HepG2 (cell line): ENCODE measurements at regions not wholly inside any gene's neighbourhood (a gene's known extent, or its start where the extent isn't known, plus 50 kb on each side); places are given as distances from the start of the nearest gene placed in this dataset.

Source experiments
- DDIT3 ChIP-seq: sonication (generic); formaldehyde crosslinking; IDR thresholded peaks from 2 replicates; pipeline ENCODE4 v1.4.0; 2020; ENCODE audit warnings: mild to moderate bottlenecking, missing genetic modification reagents
- MAX ChIP-seq: IDR thresholded peaks from 2 replicates; pipeline ENCODE4 v1.6.1; 2012; ENCODE audit warnings: inconsistent platforms
- RBM22 ChIP-seq: fragments of 200-400 bp; formaldehyde crosslinking; optimal IDR thresholded peaks from 2 replicates; pipeline ENCODE3; 2017; ENCODE audit warnings: mild to moderate bottlenecking, low read length, moderate library complexity
- RELA ChIP-seq: sonication (generic); formaldehyde crosslinking; IDR thresholded peaks from 2 replicates; pipeline ENCODE4 v1.4.0; 2020; ENCODE audit warnings: missing genetic modification reagents
- SP1 ChIP-seq, 2 experiments: fragments of 450-650 bp in 1 of 2; sonication (generic) in 1 of 2; formaldehyde crosslinking in 1 of 2; IDR thresholded peaks; 2 replicates each; pipeline versions ENCODE4 v1.4.0 to v1.6.1; 2016 to 2020; ENCODE audit warnings: missing genetic modification reagents in 1 of 2
- ZBTB44 ChIP-seq: sonication (generic); formaldehyde crosslinking; IDR thresholded peaks from 2 replicates; pipeline ENCODE4 v1.4.0; 2020; ENCODE audit warnings: missing genetic modification reagents
- ZFAT ChIP-seq: sonication (generic); formaldehyde crosslinking; conservative IDR thresholded peaks from 2 replicates; pipeline ENCODE4 v1.8.1; 2023; ENCODE audit warnings: missing genetic modification reagents, inconsistent platforms
- ZNF615 ChIP-seq: sonication (generic); formaldehyde crosslinking; IDR thresholded peaks from 2 replicates; pipeline ENCODE4 v1.5.0; 2020; ENCODE audit warnings: mild to moderate bottlenecking, missing genetic modification reagents, borderline replicate concordance
- ZNF800 ChIP-seq: sonication (generic); formaldehyde crosslinking; IDR thresholded peaks from 2 replicates; pipeline ENCODE4 v1.4.0; 2020; ENCODE audit warnings: missing genetic modification reagents
- ZSCAN21 ChIP-seq: sonication (generic); formaldehyde crosslinking; IDR thresholded peaks from 2 replicates; pipeline ENCODE4 v1.8.0; 2022; ENCODE audit warnings: mild to moderate bottlenecking, missing genetic modification reagents, moderate library complexity, borderline replicate concordance
- TF ChIP-seq, protein P1 (sequence below): sonication (generic); formaldehyde crosslinking; IDR thresholded peaks from 2 replicates; pipeline ENCODE4 v1.4.0; 2020; ENCODE audit warnings: missing genetic modification reagents, borderline replicate concordance
- TF ChIP-seq, protein P2 (sequence below): sonication (generic); formaldehyde crosslinking; IDR thresholded peaks from 2 replicates; pipeline ENCODE4 v1.5.0; 2020; ENCODE audit warnings: mild to moderate bottlenecking, missing genetic modification reagents, moderate library complexity
- TF ChIP-seq, protein P3 (sequence below): sonication (generic); formaldehyde crosslinking; IDR thresholded peaks from 2 replicates; pipeline ENCODE4 v1.4.0; 2020; ENCODE audit warnings: missing genetic modification reagents

GRCh38 chr7:25060487-25061055, 64.5 kb downstream of the CYCS start:
- TF ChIP-seq ZFAT (CRISPR knock-in tag) (no peak), DDIT3 (CRISPR knock-in tag) (no peak), ZBTB44 (CRISPR knock-in tag) (no peak), SP1 (IDR thresholded peaks at IDR 0.05) (no peak), SP1 (CRISPR knock-in tag; IDR thresholded peaks at IDR 0.05) (no peak), MAX (no peak), ZNF800 (CRISPR knock-in tag) (no peak), ZNF615 (CRISPR knock-in tag) (no peak), RBM22 (no peak), ZSCAN21 (CRISPR knock-in tag) (no peak), RELA (no peak)
- TF ChIP-seq, protein P1, sequence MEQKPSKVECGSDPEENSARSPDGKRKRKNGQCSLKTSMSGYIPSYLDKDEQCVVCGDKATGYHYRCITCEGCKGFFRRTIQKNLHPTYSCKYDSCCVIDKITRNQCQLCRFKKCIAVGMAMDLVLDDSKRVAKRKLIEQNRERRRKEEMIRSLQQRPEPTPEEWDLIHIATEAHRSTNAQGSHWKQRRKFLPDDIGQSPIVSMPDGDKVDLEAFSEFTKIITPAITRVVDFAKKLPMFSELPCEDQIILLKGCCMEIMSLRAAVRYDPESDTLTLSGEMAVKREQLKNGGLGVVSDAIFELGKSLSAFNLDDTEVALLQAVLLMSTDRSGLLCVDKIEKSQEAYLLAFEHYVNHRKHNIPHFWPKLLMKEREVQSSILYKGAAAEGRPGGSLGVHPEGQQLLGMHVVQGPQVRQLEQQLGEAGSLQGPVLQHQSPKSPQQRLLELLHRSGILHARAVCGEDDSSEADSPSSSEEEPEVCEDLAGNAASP (CRISPR knock-in tag), result no peak
- TF ChIP-seq, protein P2, sequence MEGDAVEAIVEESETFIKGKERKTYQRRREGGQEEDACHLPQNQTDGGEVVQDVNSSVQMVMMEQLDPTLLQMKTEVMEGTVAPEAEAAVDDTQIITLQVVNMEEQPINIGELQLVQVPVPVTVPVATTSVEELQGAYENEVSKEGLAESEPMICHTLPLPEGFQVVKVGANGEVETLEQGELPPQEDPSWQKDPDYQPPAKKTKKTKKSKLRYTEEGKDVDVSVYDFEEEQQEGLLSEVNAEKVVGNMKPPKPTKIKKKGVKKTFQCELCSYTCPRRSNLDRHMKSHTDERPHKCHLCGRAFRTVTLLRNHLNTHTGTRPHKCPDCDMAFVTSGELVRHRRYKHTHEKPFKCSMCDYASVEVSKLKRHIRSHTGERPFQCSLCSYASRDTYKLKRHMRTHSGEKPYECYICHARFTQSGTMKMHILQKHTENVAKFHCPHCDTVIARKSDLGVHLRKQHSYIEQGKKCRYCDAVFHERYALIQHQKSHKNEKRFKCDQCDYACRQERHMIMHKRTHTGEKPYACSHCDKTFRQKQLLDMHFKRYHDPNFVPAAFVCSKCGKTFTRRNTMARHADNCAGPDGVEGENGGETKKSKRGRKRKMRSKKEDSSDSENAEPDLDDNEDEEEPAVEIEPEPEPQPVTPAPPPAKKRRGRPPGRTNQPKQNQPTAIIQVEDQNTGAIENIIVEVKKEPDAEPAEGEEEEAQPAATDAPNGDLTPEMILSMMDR (CRISPR knock-in tag), result no peak
- TF ChIP-seq, protein P3, sequence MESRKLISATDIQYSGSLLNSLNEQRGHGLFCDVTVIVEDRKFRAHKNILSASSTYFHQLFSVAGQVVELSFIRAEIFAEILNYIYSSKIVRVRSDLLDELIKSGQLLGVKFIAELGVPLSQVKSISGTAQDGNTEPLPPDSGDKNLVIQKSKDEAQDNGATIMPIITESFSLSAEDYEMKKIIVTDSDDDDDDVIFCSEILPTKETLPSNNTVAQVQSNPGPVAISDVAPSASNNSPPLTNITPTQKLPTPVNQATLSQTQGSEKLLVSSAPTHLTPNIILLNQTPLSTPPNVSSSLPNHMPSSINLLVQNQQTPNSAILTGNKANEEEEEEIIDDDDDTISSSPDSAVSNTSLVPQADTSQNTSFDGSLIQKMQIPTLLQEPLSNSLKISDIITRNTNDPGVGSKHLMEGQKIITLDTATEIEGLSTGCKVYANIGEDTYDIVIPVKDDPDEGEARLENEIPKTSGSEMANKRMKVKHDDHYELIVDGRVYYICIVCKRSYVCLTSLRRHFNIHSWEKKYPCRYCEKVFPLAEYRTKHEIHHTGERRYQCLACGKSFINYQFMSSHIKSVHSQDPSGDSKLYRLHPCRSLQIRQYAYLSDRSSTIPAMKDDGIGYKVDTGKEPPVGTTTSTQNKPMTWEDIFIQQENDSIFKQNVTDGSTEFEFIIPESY (CRISPR knock-in tag), result peak; percentile 62; the same call in 1 of the 2 replicates
